LNCaP clone FGC (cell line): ENCODE measurements at regions not wholly inside any gene's neighbourhood (a gene's known extent, or its start where the extent isn't known, plus 50 kb on each side); places are given as distances from the start of the nearest gene placed in this dataset.
A peak's percentile ranks its signal among the peaks of the same experiment; 100 is the strongest.
"Not testable (repeated sequence)": the region's sequence is repeated elsewhere in the genome, so short reads cannot be mapped to it uniquely, and the experiment has no call there.

Experiments
- DNase-seq: peaks from one replicate; pipeline ENCODE4 v3.0.0-alpha.2; 2011; ENCODE audit warnings: low read depth
- H3K4me3 ChIP-seq: 2 replicates; pipeline ENCODE4 v1.5.1; 2011; ENCODE audit warnings: mild to moderate bottlenecking, low read depth, low read length, control low read depth
- CTCF ChIP-seq: IDR thresholded peaks from 2 replicates; pipeline ENCODE4 v1.5.1; 2012; ENCODE audit warnings: mild to moderate bottlenecking; ENCODE audit not compliant: control insufficient read depth, insufficient read depth; ENCODE audit errors: extremely low read depth

GRCh38 chr5:74394528-74394915 is 246.0 kb downstream of the ENC1 start:
- no peak overlapping the region for H3K4me3 ChIP-seq
- TF ChIP-seq CTCF, result no peak
- DNase-seq, result no peak

GRCh38 chr5:74393943-74394342 is 246.6 kb downstream of the ENC1 start:
- no peak for TF ChIP-seq CTCF
- no peak overlapping the region for H3K4me3 ChIP-seq
- no peak for DNase-seq

- no peak overlapping the region for H3K4me3 ChIP-seq
- peak; percentile 40 for DNase-seq
- no peak for TF ChIP-seq CTCF
These were observed 247.7 kb downstream of the ENC1 start for GRCh38 chr5:74392711-74393351.

- TF ChIP-seq CTCF, result no peak
- DNase-seq, result no peak
- H3K4me3 ChIP-seq, result no peak overlapping the region
These were observed 249.1 kb downstream of the ENC1 start for GRCh38 chr5:74391410-74391809.

GRCh38 chr5:74390822-74391221 is 249.7 kb downstream of the ENC1 start:
- no peak for TF ChIP-seq CTCF

GRCh38 chr5:74390306-74390637 is 250.3 kb downstream of the ENC1 start:
- no peak for DNase-seq
- no peak for TF ChIP-seq CTCF
- H3K4me3 ChIP-seq, result no peak overlapping the region

More at GRCh38 chr5:74390822-74391221, 249.7 kb downstream of the ENC1 start:
- DNase-seq, result no peak
- H3K4me3 ChIP-seq, result no peak overlapping the region

GRCh38 chr5:74389531-74390305 is 250.8 kb downstream of the ENC1 start:
- DNase-seq, result no peak
- TF ChIP-seq CTCF, result no peak
- H3K4me3 ChIP-seq, result no peak overlapping the region

GRCh38 chr5:74388411-74388810 is 252.1 kb downstream of the ENC1 start:
- DNase-seq, H3K4me3 ChIP-seq: not testable (repeated sequence)
